HG02763 (cell line): ENCODE measurements at regions not wholly inside any gene's neighbourhood (a gene's known extent, or its start where the extent isn't known, plus 50 kb on each side); places are given as distances from the start of the nearest gene placed in this dataset.
"Not testable (repeated sequence)": the region's sequence is repeated elsewhere in the genome, so short reads cannot be mapped to it uniquely, and the experiment has no call there.

ENCODE experiments used
- ATAC-seq: cut with Tn5 transposase; IDR thresholded peaks from one replicate; pipeline ENCODE4 v1.9.1; 2021; ENCODE audit warnings: mild to moderate bottlenecking, moderate library complexity; ENCODE audit not compliant: unreplicated experiment

DNA sequence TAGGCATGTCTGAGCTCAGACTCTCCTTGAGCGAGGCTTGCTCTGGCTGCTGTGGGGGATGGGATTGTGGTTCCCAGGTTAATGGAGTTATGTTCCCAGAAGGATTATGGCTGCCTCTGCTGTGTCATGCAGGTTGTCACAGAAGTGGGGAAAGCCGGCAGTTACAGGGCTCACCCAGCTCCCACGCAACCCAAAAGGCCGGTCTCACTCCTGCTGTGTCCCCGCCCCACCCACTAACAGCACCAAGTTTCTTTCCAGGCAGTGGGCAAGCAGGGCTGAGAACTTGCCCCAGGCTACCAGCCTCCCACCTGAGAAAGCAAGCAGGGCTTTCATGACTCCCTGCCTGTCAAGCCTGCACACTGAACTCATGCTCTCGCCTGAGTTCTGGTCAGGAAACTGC is 750.5 kb downstream of the FRK start:
- no peak for ATAC-seq

DNA sequence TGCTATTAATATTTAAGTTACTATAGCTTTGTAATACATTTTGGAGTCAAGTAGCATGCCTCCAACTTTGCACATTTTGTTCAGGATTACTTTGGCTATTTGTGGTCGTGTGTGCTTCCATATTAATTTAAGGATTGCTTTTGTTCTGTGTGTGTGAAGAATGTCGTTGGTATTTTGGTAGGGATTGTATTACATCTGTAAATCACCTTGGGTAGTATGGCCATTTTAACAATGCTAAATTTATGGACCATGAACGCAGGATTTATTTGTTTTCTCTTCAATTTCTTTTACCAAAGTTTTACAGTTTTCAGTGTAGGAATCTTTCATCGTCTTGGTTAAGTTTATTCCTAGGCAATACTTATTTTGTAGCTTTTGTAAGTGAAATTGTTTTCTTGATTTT is 758.0 kb downstream of the FRK start:
- ATAC-seq, result no peak

DNA sequence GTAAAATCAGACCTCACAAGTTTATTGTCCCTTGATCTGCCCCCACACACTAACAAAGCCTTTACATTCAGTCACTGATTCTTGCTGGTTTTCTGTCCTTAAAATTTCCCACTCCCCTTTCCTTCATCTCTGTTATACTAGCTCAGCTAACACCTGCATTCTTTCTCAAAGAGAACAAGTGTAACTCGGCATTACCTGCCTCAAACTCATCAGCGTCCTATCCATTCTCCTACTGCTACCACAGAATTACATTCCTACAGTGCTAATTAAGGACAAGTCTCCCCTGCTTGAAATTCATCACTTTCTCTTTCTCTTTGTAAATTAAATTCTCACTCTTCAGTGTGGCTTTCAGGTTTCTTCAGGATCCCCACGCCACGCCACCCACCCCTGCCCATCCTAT is 773.2 kb downstream of the FRK start:
- ATAC-seq, result no peak

DNA sequence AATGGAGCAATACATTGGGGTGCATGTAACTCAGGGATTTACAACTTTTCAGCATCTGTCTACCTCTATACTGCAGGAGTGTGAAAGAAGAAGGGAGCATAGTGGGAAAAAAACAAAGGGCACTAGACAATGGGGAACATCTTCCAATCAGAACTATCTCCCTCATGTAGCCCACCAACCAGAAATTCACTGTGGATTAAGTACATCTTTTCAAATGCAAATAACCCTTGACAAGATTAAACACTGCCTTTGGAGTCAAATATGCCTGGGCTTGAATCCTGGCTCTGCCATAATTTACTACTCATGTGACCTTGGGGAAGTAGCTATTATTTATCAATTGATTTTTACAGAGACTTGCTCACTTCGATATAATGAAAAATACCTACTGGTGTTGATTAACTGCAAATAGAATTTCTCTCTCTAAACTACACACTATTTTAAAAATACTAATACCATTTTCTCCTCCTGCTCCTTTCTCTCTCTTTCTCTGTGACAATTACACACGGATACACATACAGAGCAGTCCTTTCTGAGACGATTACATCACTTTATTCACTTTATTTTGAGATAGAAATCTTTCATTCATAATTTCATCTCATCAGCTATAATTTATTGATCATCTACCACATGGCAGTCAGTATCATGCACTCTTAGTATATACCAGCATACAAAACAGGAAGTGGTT is 783.7 kb downstream of the FRK start:
- no peak for ATAC-seq

DNA sequence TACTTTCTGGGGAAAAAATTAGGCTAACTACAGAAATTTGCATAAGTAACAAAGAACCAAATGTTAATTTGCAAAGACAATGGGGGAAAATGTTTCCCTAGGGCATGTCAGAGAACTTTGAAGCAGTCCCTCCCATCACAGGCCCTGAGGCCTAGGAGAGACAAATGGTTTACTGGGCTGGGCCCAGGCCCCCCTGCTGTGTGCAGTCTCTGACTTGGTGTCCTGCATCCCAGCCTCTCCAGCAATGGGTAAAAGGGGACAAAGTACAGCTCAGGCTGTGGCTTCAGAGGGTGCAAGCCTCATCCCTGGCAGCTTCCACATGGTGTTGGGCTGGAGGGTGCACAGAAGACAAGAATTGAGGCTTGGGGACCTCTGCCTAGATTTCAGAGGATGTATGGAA is 788.4 kb downstream of the FRK start:
- ATAC-seq, result no peak

DNA sequence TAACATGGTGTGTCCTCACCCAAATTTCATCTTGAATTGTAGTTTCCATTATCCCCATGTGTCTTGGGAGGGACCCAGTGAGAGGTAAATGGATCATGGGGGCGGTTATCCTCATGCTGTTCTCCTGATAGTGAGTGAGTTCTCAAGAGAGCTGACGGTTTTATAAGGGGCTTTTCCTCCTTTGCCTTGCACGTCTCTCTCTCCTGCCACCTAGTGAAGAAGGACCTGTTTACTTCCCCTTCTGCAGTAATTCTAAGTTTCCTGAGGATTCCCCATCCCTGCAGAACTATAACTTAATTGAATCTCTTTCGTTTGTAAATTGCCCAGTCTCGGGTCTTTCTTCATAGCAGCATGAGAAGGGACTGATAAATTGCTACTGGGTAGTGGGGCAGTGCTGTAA is 789.3 kb downstream of the FRK start:
- ATAC-seq, result no peak

DNA sequence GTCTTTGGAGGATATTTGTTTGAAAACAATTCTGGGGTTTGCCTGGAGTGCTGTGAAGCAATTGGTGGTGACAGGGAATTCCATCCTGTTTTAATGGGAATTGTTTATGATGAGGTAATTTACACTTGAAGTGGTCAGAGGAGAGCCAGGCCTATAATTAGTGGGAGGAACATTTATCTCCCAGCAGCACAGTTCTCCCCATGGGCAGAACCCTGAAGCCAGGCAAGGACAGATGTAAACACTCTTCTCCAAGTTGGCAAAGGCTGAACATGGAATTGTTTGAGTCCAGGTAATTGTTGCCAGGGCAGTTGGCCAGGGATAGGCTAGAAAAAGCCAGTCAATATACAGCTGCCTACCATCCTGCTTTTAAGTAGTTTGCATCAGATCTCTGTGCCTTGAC is 789.7 kb downstream of the FRK start:
- ATAC-seq, result no peak

DNA sequence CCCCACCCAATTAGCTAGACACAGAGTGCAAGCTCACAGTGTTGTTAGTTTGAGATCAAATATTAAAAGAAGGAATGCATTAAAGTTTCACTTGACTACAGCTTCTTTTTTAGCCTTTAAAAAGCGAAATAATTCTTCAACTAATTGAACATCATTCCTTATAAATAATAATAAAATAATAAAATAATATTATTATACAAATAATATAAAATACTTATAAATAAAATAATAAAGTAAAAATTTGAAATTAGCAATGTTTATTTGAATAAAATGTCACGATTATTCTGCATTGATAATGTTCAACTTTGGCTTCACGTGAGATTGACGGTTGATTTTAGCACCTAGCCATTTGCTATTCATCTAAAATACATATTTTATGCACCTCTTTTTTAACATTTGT is 819.3 kb downstream of the FRK start:
- no peak for ATAC-seq

DNA sequence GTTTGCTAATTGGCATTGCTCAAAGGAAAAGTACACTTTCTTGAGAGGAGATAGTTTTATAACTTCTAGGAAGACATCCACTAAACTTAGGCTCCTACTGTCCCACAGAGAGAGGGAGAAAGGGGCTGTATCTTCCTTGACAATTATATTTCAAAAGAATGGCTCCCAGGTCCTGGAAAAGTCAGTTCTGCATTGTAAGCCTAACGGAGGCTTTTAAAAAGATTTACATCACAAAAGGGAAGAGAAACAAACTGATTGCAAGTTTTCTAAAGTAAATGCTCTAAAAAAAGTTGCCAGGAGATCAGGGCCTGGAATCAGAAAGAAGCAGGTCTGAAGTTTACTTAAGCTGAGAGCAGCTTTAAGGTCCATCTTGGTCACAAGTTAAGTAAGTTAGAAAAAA is 839.5 kb downstream of the FRK start:
- ATAC-seq, result no peak

DNA sequence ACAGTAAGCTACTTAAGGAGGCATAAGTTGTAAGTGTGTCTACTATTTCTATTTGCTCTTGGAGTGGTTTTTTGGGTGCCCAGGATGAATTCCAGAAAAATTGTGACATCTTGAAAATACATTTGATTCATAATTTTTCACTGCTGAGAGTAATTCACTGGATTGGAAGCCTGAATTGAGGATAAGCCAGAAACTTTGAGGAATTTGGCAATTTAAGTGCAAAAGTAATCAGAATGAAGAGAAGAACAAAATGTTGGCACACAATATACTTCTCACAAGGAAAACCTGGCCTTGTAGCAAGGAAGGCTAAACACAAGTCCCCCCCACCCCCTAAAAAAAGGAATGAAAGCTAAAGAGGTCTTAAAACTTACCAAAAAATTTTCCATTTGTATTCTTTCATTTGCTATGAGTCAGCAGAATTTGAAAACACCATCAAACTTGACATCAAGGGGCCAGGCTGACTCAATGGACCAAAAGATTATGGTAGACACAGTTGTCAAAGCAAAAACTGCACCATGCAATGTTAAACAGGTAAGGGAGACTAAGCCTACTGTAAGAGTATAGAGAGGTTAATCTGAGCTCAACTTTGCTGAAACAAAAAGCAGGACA is 840.0 kb downstream of the FRK start:
- ATAC-seq, result no peak

DNA sequence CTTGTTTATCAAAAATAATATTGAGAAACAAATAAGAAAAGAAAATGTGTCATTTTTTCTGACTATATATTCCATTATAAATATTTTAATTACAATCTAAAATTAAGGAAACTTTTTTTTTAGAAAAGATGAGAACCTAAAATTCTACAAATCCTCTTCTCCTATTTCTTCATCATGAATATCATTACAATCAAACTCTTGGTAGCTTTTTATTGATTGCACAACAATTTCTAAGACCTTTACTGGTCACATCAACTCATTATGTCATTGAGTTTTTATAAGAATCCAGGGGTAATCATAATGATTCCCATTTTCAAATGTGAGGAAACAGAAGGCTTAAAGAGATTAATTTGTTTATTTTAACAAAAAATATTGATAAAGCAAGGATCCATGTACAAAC is 841.0 kb downstream of the FRK start:
- ATAC-seq, result no peak

DNA sequence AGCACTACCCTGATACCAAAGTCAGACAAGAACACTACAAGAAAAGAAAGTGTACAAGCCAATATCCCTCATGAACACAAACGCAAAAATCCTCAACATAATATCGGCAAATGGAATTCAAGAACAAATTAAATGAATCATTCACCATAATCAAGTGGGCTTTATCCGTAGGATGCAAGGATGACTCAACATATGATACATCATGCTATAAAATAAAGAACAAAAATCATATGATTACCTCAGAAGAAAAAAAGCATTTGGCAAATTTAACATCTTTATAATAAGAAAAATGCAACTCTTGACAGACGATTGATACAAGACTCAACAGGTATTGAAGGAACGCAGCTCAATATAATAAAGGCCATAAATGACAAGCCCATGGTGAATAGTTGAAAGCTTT is 843.9 kb downstream of the FRK start:
- no peak for ATAC-seq

DNA sequence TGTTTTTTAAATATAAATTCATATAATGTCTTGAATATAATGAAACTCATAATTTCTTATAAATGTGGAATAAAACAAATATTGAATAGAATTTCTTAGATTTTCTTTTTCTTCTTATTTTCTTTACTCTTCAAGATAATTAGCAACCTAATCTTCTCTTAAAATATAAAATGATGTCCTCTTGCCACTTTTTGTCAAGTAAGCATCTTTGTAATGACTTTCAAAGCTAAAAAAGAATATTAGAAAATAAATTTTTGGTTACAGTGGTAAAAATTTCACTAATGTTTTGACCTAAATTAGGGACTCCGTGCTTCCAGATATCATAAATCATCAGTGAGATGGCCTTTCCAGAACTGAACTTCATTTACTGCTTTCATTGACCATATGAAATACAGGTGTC is 846.4 kb downstream of the FRK start:
- no peak for ATAC-seq

DNA sequence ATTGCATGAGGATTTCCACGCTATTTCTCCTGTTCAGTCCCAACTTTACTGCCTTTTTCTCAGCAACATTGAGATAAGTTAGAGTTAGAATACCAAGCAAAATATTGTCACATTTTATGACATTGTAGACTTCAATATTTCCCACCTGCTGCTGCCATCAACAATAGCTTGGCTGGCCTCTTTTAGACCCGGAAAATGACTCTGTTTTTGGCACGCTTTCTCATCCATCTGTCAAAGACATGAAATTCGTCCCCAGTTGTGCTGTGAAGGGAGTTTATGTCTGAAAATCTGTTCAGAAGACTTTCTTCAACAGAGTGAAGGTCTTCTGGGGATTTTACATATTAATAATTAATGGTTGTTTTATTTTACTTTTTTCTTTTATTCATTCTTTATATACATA is 857.3 kb downstream of the FRK start:
- no peak for ATAC-seq

DNA sequence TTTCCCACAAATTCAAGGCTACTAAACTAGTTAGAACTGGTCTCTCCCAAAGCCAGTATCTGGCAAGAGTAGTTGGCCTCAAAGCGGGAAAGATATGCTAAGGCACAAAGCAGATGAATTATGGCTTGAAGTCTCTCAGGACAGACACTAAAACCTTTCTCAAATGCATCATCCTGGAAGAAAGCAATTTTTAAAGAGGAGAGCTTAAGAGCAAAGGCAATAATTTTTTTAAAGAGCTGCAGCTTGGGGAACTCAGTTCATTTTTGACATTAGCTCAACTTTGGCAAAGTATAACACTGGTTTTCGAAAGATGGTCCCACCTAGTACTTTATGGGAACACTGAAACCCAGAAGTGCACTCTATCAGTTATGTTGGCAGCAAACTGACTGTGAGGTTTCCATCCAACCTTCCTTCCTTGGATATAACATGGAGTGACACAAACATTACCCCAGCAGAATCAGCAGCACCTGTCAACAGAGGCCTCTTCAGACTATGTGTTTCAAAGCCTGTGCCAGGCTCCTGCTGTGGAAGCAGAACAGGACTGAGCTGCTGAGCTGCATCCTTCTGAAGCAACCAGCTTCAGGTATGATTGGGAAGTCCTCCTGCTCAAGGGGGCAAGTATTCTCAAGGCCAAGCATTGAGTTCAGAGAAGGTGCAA is 852.3 kb upstream of the HS3ST5 start:
- ATAC-seq, result no peak

DNA sequence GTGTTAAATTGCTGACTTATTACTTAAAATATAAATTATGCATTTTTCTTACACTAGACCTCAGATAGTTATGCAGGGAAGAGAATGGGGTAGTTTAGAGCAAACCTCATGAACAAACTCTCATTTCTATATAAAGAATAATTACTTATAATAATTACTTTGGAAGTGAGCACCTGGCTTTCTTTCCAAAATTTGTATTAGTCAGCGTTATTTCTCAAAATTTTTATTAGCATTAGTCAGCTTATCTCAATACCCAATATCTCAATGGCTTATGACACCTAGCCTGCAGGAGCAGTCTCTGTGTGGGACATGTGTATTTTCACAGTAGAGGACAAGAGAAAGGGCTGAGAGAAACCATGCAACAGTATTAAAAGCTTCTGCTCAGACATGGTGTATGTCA is 849.2 kb upstream of the HS3ST5 start:
- no peak for ATAC-seq

DNA sequence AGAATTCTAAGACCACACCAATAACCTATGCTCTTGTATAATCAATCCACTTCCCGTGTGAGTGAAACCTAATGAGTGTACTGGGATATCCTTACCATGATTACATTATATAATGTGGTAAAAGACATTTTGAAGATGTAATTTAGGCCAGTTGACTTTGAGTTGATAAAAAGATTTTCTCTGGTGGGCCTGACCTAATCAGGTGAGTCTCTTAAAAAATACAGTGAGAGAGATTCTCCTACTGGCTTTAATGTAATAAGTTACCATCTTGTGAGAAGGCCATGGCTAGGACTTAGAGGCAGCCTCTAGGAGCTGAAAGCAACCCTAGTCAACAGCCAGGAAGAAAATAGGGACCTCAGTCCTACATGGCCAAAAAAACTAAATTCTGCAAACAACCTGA is 847.7 kb upstream of the HS3ST5 start:
- no peak for ATAC-seq

DNA sequence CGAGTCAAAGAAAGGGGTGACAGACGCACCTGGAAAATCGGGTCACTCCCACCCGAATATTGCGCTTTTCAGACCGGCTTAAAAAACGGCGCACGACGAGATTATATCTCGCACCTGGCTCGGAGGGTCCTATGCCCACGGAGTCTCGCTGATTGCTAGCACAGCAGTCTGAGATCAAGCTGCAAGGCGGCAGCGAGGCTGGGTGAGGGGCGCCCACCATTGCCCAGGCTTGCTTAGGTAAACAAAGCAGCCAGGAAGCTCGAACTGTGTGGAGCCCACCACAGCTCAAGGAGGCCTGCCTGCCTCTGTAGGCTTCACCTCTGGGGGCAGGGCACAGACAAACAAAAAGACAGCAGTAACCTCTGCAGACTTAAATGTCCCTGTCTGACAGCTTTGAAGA is 832.6 kb upstream of the HS3ST5 start:
- not testable (repeated sequence) for ATAC-seq

DNA sequence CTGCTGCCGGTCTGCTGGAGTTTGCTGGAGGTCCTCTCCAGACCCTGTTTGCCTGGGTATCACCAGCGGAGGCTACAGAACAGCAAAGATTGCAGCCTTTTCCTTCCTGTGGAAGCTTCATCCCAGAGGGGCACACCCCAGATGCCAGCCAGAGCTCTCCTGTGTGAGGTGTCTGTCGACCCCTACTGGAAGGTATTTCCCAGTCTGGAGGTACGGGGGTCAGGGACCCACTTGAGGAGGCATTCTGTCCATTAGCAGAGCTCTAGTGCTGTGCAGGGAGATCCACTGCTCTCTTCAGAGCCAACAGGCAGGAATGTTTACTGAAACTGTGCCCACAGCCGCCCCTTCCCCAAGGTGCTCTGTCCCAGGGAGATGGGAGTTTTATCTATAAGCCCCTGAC is 823.1 kb upstream of the HS3ST5 start:
- not testable (repeated sequence) for ATAC-seq

DNA sequence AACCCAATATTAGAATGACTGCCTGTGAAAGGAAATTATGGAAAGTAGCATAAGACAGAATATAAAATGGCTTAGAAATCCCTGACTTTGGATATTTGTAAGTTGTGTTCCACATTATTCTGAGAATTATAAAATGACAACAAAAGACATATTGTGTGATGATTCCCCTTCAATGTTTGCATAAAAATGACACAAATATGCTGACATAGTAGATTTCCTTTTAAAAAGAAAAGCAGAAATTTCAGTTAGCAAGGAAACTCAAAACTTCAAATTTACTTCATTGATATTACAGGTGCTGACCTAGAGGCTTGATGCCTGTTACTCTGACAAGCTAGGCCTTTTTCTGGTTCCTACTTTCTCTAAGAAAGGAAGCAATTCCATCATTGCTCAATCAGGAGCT is 816.9 kb upstream of the HS3ST5 start:
- ATAC-seq, result no peak

DNA sequence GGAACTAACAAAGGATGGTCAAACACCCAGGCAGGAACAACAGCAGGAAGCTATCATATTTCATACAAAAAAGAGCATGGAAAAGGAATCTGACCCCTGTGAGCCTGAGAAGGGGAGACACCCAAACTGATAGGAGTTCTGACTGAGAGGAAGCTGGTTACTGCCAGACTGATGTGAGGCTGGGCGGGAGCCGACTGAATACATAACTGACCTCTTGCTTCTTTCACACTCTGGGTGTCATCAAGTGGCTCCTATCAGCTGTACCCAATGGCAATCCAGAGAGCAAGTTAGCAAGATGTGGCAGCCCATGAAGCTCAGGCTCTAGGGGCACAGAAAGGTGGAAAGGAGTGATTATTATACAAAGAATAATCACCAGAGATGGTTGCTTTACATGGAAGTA is 795.1 kb upstream of the HS3ST5 start:
- ATAC-seq, result no peak

DNA sequence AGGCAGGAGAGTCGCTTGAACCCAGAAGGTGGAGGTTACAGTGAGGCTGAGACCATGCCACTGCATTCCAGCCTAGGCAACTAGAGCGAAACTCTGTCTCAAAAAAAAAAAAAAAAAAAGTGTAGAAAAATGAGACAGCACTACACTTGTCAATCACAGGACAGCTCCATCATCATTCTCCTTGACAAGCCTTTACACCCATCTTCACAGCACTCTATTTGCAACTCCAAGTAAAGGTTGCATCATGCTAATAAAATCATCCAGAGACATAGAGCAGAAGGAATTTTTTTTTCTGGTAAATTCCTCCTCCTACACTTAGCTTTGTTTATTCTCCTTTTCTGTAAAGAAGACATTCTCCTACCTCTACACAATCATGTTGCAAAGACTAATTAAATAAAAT is 791.0 kb upstream of the HS3ST5 start:
- no peak for ATAC-seq
